WTC11 (cell line): ENCODE measurements at regions not wholly inside any gene's neighbourhood (a gene's known extent, or its start where the extent isn't known, plus 50 kb on each side); places are given as distances from the start of the nearest gene placed in this dataset.

Source experiments
- CREM ChIP-seq: sonication (generic); formaldehyde crosslinking; IDR thresholded peaks from 2 replicates; pipeline ENCODE4 v1.8.1; 2022; ENCODE audit warnings: mild to moderate bottlenecking, missing genetic modification reagents, moderate library complexity
- E2F4 ChIP-seq: sonication (generic); formaldehyde crosslinking; IDR thresholded peaks from 2 replicates; pipeline ENCODE4 v1.8.1; 2022; ENCODE audit warnings: low read depth, mild to moderate bottlenecking, moderate library complexity, missing genetic modification reagents, borderline replicate concordance
- FOXJ3 ChIP-seq: sonication (generic); formaldehyde crosslinking; IDR thresholded peaks from 2 replicates; pipeline ENCODE4 v1.9.0; 2021; ENCODE audit warnings: missing genetic modification reagents, mild to moderate bottlenecking, borderline replicate concordance
- FOXK1 ChIP-seq: sonication (generic); formaldehyde crosslinking; IDR thresholded peaks from 2 replicates; pipeline ENCODE4 v1.8.0; 2022; ENCODE audit warnings: mild to moderate bottlenecking, moderate library complexity, missing genetic modification reagents
- FOXP1 ChIP-seq: sonication (generic); formaldehyde crosslinking; IDR thresholded peaks from 2 replicates; pipeline ENCODE4 v1.8.0; 2022; ENCODE audit warnings: missing genetic modification reagents, mild to moderate bottlenecking, moderate library complexity, borderline replicate concordance
- MYBL2 ChIP-seq: sonication (generic); formaldehyde crosslinking; IDR thresholded peaks from 2 replicates; pipeline ENCODE4 v1.8.1; 2023; ENCODE audit warnings: mild to moderate bottlenecking, moderate library complexity, missing genetic modification reagents
- PREB ChIP-seq: sonication (generic); formaldehyde crosslinking; IDR thresholded peaks from 2 replicates; pipeline ENCODE4 v1.8.1; 2022; ENCODE audit warnings: mild to moderate bottlenecking, missing genetic modification reagents, moderate library complexity, borderline replicate concordance
- SMAD4 ChIP-seq: sonication (generic); formaldehyde crosslinking; IDR thresholded peaks from 2 replicates; pipeline ENCODE4 v1.8.0; 2022; ENCODE audit warnings: mild to moderate bottlenecking, missing genetic modification reagents
- TF ChIP-seq, protein P1 (sequence below): fragments of 200-600 bp; IDR thresholded peaks from 2 replicates; pipeline ENCODE4 v1.8.0; 2022; ENCODE audit warnings: antibody characterized with exemption
- TF ChIP-seq, protein P2 (sequence below): sonication (generic); formaldehyde crosslinking; IDR thresholded peaks from 2 replicates; pipeline ENCODE4 v1.8.0; 2022; ENCODE audit warnings: mild to moderate bottlenecking, missing genetic modification reagents
- TF ChIP-seq, protein P3 (sequence below): sonication (generic); formaldehyde crosslinking; IDR thresholded peaks from 2 replicates; pipeline ENCODE4 v1.8.0; 2022; ENCODE audit warnings: mild to moderate bottlenecking, missing genetic modification reagents

DNA sequence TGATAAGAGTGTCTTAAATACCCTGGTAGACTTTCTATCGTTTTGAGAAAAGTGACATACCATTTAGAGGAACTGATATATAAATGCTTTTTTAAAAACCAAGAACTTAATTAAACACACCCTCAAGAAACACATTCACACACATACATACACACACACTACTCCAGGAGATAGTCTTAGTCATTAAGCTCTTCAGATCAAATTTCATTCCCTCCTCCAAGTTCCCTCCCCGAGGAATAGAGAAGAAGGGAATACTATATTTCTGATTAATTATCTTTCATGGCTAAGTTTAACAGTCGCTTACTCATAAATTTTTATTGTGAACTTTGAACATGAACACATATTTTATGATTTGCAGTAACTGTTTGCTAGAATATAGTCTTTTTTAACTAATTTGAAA, 1109.5 kb downstream of the SLITRK1 start:
- TF ChIP-seq CREM (no peak), SMAD4 (no peak), E2F4 (no peak), FOXK1 (no peak), FOXP1 (CRISPR knock-in tag) (no peak), MYBL2 (CRISPR knock-in tag) (no peak), PREB (CRISPR knock-in tag) (no peak), FOXJ3 (CRISPR knock-in tag) (no peak)
- TF ChIP-seq, protein P1, sequence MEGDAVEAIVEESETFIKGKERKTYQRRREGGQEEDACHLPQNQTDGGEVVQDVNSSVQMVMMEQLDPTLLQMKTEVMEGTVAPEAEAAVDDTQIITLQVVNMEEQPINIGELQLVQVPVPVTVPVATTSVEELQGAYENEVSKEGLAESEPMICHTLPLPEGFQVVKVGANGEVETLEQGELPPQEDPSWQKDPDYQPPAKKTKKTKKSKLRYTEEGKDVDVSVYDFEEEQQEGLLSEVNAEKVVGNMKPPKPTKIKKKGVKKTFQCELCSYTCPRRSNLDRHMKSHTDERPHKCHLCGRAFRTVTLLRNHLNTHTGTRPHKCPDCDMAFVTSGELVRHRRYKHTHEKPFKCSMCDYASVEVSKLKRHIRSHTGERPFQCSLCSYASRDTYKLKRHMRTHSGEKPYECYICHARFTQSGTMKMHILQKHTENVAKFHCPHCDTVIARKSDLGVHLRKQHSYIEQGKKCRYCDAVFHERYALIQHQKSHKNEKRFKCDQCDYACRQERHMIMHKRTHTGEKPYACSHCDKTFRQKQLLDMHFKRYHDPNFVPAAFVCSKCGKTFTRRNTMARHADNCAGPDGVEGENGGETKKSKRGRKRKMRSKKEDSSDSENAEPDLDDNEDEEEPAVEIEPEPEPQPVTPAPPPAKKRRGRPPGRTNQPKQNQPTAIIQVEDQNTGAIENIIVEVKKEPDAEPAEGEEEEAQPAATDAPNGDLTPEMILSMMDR = no peak
- TF ChIP-seq, protein P2, sequence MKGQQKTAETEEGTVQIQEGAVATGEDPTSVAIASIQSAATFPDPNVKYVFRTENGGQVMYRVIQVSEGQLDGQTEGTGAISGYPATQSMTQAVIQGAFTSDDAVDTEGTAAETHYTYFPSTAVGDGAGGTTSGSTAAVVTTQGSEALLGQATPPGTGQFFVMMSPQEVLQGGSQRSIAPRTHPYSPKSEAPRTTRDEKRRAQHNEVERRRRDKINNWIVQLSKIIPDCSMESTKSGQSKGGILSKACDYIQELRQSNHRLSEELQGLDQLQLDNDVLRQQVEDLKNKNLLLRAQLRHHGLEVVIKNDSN = no peak
- TF ChIP-seq, protein P3, sequence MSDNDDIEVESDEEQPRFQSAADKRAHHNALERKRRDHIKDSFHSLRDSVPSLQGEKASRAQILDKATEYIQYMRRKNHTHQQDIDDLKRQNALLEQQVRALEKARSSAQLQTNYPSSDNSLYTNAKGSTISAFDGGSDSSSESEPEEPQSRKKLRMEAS (CRISPR knock-in tag) = no peak
